ENCODE measurements at regions not wholly inside any gene's neighbourhood (a gene's known extent, or its start where the extent isn't known, plus 50 kb on each side); places are given as distances from the start of the nearest gene placed in this dataset.
"Not testable (repeated sequence)": the region's sequence is repeated elsewhere in the genome, so short reads cannot be mapped to it uniquely, and the experiment has no call there.

DNA sequence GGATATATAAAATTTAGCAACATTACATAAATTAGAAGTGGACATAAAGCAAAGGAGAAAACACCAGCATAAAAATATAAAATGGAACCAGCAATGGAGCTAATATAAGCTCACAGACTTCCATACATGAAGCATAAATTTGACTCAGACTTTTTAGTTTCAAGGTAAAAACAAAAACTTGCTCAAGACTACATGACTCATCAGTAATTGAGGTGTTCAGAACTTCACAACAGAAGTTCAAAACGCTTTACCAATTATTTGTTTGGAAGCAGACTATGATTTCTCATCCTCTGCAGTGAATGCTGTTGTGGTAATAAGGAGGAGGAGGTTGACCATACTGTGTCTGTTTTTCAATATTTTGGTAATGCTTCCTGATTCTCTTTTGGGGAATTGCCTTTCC is 192.0 kb upstream of the MEIS1 start:
- not testable (repeated sequence) for H3K27ac ChIP-seq; H3K27me3 ChIP-seq; H3K9me3 ChIP-seq; H3K36me3 ChIP-seq; H3K4me1 ChIP-seq (ENCODE audit: control insufficient read depth in 1 of 2, insufficient read depth in 1 of 2, low read depth in 1 of 2, low read length in 1 of 2); H3K4me3 ChIP-seq (ENCODE audit: low read depth in 1 of 2, low read length in 1 of 2)

DNA sequence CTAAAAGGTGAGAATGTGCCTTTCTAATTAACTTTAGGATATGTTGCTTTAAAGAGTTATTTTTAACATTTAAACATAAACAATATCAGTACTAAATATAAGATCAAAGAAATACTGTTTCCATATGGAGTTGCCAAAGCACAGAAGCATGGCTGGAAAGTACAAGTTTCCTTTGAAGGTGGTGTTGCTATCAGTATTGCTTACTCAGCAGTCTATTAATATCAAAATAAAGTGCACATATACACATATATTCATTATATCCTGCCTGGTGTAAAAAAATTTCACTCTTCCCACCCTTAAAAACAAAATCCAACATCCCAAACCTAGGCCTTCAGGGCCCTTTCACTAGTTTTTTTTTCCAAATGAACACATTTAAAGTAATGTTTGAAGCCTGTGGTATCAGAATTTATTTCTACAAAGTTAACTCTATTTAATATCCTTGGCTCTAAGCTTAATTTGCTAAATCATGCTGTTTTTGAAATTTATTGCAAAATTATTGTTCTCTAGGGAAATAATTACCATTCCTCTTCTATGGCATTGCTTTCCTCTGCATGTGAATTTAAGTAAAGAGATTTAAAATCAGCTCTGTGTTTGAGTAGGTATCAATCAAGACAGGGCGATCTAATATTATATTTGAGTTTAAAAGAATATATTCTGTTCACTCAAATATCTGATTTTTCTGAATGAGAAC is 192.7 kb upstream of the MEIS1 start:
- Histone ChIP-seq H3K4me3 (ENCODE audit: low read depth in 1 of 2, low read length in 1 of 2) (no peak overlapping the region), H3K27me3 (no peaks in the 10 kb centered on the region), H3K4me1 (ENCODE audit: control insufficient read depth in 1 of 2, insufficient read depth in 1 of 2, low read depth in 1 of 2, low read length in 1 of 2) (no peaks in the 10 kb centered on the region), H3K27ac (no peak overlapping the region), H3K9me3 (no peaks in the 10 kb centered on the region), H3K36me3 (no peaks in the 10 kb centered on the region)
- TF ChIP-seq, protein P1, sequence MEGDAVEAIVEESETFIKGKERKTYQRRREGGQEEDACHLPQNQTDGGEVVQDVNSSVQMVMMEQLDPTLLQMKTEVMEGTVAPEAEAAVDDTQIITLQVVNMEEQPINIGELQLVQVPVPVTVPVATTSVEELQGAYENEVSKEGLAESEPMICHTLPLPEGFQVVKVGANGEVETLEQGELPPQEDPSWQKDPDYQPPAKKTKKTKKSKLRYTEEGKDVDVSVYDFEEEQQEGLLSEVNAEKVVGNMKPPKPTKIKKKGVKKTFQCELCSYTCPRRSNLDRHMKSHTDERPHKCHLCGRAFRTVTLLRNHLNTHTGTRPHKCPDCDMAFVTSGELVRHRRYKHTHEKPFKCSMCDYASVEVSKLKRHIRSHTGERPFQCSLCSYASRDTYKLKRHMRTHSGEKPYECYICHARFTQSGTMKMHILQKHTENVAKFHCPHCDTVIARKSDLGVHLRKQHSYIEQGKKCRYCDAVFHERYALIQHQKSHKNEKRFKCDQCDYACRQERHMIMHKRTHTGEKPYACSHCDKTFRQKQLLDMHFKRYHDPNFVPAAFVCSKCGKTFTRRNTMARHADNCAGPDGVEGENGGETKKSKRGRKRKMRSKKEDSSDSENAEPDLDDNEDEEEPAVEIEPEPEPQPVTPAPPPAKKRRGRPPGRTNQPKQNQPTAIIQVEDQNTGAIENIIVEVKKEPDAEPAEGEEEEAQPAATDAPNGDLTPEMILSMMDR (IDR thresholded peaks at IDR 0.05): no peak

DNA sequence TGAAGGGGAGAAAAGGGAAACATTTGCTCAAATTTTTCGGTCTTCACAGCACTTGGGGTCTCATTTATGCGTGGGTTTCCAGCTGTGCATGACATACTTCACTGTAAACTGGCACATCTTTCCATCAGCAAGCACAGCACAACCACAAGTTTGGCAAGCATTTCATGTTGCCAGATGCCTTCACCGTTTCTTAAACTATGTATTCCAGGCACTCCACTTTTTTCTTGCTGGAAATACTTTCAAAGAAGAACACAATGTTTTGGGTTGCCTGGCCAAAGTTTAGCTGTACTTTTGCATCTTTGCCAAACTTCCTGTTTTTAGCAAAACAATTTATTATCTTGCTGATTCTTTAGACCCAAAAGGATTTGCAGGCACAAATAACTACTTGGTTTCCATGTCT is 194.6 kb upstream of the MEIS1 start:
- TF ChIP-seq, protein P1 (IDR thresholded peaks at IDR 0.05): no peak

DNA sequence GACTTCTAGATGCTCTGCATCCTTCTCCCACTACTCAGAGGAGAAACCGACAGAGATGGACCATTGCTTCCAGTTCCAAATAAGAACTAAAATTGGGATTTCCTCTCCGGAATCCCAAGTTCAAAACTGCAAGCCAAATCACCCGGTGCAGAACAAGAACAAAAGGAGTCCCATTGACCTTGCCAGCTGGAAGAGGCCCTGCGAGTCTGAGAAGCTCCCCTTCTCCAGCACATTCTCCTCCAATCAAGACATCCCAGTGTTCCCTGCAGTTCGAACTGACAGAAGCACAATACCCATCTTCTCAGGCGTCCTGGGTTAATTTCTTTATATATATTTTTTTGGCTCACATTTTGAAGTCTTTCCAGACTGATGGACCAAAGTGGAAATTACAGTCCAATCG is 195.3 kb upstream of the MEIS1 start:
- Histone ChIP-seq H3K27ac (no peak overlapping the region), H3K4me3 (ENCODE audit: low read depth in 1 of 2, low read length in 1 of 2) (no peak overlapping the region), H3K4me1 (ENCODE audit: control insufficient read depth in 1 of 2, insufficient read depth in 1 of 2, low read depth in 1 of 2, low read length in 1 of 2) (no peaks in the 10 kb centered on the region), H3K36me3 (no peaks in the 10 kb centered on the region), H3K9me3 (no peaks in the 10 kb centered on the region), H3K27me3 (no peaks in the 10 kb centered on the region)
- TF ChIP-seq, protein P1 (IDR thresholded peaks at IDR 0.05): no peak

More for the DNA sequence above, 194.6 kb upstream of the MEIS1 start:
- Histone ChIP-seq H3K4me3 (ENCODE audit: low read depth in 1 of 2, low read length in 1 of 2) (no peak overlapping the region), H3K27me3 (no peaks in the 10 kb centered on the region), H3K4me1 (ENCODE audit: control insufficient read depth in 1 of 2, insufficient read depth in 1 of 2, low read depth in 1 of 2, low read length in 1 of 2) (no peaks in the 10 kb centered on the region), H3K36me3 (no peaks in the 10 kb centered on the region), H3K27ac (no peak overlapping the region), H3K9me3 (no peaks in the 10 kb centered on the region)

DNA sequence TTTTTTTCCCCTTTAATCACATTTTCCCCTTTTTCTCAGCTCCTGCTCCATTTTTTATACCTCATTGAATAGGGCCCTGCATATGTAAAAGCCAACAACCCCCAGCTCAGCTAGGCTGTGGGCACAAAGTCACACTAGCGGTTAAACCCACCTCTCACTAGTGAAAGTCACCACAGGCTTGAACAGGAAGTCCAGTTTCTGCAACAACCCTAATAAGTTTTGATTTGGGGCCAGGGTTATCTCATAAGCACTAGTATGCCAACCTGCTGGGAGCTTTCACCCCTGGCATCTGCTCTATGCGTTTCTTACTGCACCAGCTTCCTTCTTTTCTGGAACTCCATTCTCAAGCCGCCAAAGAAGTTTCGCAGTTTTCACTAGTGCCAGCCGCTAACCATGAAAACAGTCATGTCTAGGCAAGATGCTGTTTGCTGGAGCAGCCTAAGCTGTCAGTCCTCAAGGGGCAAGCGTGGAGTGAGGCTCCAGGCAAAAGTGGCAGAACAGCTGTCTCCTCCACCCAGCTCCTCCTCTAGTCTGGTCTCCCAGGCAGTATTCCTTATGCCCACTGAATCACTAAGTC is 197.0 kb upstream of the MEIS1 start:
- no peaks in the 10 kb centered on the region for H3K27me3 ChIP-seq
- H3K9me3 ChIP-seq: no peaks in the 10 kb centered on the region
- no peaks in the 10 kb centered on the region for H3K4me1 ChIP-seq (ENCODE audit: control insufficient read depth in 1 of 2, insufficient read depth in 1 of 2, low read depth in 1 of 2, low read length in 1 of 2)
- H3K27ac ChIP-seq: no peak overlapping the region
- no peak overlapping the region for H3K4me3 ChIP-seq (ENCODE audit: low read depth in 1 of 2, low read length in 1 of 2)
- no peaks in the 10 kb centered on the region for H3K36me3 ChIP-seq
- TF ChIP-seq, protein P1 (IDR thresholded peaks at IDR 0.05): no peak
